GM19324 (cell line): ENCODE measurements at regions not wholly inside any gene's neighbourhood (a gene's known extent, or its start where the extent isn't known, plus 50 kb on each side); places are given as distances from the start of the nearest gene placed in this dataset.
"Not testable (repeated sequence)": the region's sequence is repeated elsewhere in the genome, so short reads cannot be mapped to it uniquely, and the experiment has no call there.

Source experiments
- ATAC-seq: cut with Tn5 transposase; IDR thresholded peaks from one replicate; pipeline ENCODE4 v1.9.1; 2021; ENCODE audit warnings: mild to moderate bottlenecking, moderate library complexity; ENCODE audit not compliant: unreplicated experiment, low FRiP score

DNA sequence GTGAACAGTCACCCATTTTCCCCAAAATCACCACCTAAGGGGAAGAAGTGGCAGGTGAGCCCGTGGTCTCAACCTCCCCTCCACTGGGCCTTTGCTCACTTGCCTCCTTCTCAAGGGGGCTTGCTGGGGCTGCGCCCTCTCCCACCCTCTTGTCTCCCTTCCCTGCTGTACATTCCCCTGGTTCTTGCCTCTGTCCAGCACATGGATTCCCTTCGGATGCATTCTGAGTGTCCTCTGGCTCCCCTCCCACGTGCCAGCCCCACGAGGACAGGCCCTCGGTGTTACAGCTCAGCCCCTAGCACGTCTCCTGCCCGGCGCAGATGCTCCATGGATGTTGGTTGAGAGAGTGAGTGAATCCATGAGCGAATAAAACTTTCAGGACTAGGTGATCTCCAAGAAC, 367.8 kb upstream of the SULF2 start:
- ATAC-seq = no peak

DNA sequence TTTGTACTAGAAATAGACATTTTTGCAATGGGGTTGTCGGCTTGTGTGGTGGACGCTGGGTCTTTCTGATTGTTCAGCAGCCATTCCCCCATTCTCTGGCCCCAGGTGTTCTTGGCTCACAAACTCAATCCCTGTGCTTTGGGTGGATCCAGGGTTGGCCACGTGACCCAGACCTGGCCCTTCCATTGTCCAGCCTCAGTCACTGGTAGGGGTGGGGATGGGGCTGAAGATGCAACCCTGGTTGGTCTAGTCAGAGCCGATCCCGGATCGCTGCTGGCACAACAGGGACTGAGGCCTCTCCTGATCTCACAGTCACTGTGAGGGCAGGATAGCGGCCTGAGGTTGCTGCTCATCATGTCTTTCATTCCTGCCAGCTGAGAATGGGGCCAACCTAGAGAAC, 365.3 kb upstream of the SULF2 start:
- no peak for ATAC-seq

DNA sequence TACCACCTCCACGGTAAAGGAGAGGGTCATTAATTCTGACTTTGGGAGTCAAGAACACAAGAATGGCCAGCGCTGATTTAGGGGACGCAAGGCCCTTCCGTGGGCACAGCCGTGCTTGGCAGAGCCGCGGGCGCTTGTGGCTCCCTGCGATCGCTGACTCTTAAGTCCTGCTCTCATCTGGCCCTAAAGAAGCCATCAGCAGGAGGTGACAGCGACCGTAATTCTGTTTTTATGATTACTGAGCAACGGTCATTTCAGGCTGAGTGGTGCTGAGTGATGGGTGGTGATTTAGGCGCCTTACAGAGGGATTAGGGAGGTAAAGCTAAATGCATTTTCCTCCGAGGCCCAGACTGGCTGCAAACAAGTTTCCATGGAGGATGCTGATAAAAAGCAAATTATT, 364.6 kb upstream of the SULF2 start:
- no peak for ATAC-seq

DNA sequence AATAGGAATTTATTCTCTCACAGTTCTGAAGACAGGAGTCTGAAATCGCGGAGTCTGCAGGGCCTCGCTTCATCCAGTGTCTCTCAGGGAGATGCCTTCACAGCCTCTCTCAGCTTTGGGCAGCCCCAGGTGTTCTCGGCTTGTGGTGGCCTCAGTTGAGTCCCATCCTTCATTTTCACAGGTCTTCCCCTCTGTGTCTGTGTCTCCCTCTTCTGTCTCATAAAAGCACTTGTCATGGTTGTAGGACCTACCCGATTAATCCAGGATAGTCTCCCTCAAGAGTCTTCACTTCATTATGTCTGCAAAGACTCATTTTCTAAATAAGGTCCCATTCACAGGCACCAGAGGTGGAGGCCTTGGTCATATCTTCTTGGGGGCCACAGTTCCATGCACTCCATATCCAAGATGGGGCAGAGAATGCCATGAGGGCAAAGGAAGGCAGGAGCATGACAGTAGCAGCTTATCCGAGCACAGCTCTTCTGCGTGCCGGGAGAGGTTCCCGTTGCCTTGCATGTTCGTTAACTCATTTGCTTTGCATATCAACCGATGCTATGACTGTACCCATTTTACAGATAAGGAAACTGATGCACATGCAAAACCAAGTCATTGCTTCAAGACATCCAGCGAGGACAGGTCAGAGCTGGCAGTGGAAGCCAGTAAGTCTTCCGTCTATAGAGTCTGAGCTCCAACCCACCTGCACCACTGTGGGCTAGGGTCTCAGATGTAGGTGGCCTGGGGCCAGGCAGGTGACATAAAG, 363.8 kb upstream of the SULF2 start:
- no peak for ATAC-seq

DNA sequence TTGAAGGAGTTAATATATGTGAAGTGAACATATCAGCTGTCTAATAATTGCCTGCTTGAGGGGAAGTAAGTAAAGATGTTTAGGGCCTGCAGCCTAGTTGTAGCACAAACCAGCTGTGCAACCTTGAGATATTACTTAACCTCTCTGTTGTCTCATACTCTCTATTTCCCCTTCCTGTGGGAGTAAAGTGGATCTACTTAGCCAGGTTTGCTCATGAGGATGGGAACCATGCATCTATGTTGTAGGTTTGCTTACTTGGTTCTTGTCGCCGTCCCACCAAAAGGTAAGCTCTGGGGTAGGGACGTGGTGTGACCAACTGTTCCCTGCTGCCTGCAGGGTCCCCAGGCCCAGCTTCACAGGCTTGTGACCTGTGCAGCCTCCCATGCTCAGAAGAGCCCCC, 362.7 kb upstream of the SULF2 start:
- ATAC-seq = no peak

GRCh38 chr20:48147311-48147710, 362.0 kb upstream of the SULF2 start:
- ATAC-seq = no peak

DNA sequence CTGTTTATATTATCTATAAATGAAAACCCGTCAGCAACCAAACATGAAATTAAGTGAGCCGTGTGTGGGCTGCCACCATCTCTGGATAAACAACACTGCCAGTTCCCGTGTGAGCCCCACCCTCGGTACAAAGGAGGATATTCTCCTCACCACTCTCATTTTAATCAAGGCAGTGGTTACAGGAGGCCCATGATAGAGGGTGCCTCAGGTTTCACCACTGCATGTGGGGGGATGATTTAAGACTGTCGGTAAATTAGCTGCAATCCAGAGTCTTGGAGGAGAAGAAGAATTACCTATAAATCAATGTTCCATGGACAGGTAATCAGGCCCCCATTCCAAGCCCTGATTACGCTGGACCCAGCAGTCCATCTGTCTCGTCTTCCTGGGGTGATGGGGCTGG, 361.6 kb upstream of the SULF2 start:
- ATAC-seq = no peak

GRCh38 chr20:48146308-48146707, 361.0 kb upstream of the SULF2 start:
- ATAC-seq = no peak

GRCh38 chr20:48143435-48144081, 358.3 kb upstream of the SULF2 start:
- ATAC-seq = no peak

- ATAC-seq = no peak
Observed at GRCh38 chr20:48142516-48142773, 357.2 kb upstream of the SULF2 start.

DNA sequence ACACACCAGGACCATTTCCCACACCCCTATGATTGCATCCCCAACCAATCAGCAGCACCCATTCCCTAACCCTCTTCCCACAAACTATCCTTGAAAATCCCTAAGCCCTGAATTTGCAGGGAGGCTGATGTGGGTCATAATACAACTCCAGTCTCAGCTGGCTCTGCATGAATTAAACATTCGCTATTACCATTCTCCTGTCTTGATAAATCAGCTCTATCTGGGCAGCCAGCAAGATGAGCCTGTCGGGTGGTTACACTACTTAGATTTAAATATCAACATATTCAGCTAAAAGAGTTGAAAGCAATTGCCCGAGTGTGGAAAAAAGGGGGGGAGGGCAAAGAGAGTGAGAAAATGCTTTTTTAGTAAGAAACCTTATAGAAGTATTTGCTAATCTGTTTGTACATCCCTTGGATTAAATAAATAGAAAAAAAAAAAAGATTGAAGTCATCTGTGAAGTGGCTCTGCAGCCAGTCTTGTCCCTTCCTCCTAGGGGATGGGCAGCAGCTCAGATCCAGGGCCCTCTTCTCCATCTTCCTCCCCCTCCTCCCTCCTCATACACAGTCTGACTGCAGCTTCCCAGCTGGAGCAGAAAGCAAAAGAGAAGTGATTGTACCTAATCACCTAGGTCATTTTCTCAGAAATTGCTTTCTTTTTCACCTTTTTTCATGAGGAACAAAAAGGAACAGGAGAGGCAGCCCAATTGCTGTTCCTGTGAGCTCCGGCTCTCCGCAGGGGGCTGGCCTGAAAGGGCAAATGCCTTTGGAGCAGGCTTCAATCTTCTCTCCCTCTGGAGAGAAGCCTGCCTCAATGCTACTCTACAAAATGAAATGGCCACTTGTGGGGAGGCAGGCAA, 356.6 kb upstream of the SULF2 start:
- ATAC-seq = no peak

- no peak for ATAC-seq
Observed at GRCh38 chr20:48139262-48140041, 354.2 kb upstream of the SULF2 start.

GRCh38 chr20:48132834-48133233, 347.6 kb upstream of the SULF2 start:
- no peak for ATAC-seq

DNA sequence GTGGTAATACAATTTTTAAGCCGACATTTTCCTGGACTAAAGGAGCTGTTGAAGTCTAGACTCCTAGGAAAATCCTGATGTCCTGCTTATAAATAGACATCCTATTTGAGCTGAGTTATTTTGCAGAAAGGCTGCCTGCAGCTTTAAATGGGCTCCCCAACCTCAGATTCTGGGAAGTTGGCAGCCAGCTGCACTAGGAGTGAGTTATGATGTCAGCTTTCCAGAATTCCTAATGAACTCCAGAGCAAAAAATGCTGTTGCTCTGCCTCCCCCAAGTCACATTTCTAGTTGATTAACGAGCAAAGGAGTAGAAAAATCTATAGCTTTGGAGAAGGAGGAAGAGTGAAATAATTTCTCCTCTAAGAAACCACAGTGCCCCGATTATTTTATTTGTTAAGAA, 346.3 kb upstream of the SULF2 start:
- no peak for ATAC-seq

GRCh38 chr20:48129345-48129942, 344.2 kb upstream of the SULF2 start:
- ATAC-seq = no peak

- no peak for ATAC-seq
Observed at GRCh38 chr20:48128436-48128835, 343.2 kb upstream of the SULF2 start.

- ATAC-seq = not testable (repeated sequence)
Observed at GRCh38 chr20:48127964-48128363, 342.7 kb upstream of the SULF2 start.

DNA sequence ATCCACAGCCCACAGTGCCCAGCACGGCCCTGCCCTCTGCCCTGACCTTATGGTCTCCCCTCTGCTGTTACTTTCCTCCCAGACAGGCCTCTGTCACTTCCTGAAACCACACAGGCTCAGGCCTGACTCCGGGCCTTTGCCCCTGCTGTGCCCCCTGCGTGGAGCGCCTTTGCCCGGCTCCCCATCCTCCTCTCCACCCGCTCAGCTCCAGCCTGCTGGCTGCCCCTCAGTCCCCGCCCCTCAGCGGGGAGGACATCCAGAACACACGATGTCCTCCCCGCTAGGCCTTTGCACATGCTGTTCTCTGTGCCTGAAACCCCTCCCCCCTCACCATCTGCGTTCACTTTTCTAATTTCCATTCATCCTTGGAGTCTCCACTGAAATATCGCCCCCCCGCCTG, 341.9 kb upstream of the SULF2 start:
- ATAC-seq = not testable (repeated sequence)

DNA sequence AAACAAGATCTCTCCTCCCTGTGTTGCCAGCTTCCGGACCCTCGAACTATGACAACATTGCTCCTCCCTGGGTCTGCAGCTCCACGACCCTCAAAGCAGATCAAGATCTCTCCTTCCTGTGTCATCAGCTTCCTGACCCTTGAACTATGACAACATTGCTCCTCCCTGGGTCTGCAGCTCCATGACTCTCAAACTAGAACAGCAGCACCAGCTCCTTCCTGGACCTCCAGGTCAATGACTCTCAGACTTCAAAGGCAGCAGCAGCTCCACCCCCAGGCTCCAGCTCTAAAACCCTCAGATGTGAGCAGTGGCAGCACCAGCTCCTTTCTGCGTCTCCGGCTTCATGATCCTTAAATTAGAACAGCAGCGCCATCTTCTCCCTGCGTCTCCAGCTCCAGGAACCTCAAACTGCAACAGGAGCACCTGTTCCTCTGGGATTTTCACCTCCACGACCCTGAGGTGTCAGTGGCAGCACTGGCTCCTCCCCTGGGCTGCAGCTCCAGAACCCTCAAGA, 341.0 kb upstream of the SULF2 start:
- no peak for ATAC-seq

GRCh38 chr20:48124960-48125359, 339.7 kb upstream of the SULF2 start:
- no peak for ATAC-seq
